Liver (tissue), 8 donors: ENCODE measurements at regions not wholly inside any gene's neighbourhood (a gene's known extent, or its start where the extent isn't known, plus 50 kb on each side); places are given as distances from the start of the nearest gene placed in this dataset.

ENCODE experiments used
- DNase-seq: peaks from one replicate; pipeline ENCODE4 v3.0.0-alpha.2; 2017; ENCODE audit warnings: low spot score
- H3K27ac ChIP-seq, 2 donors: one replicate each; pipeline ENCODE4 v1.7.0; 2013; ENCODE audit warnings: inconsistent platforms in 2 of 2, low read length in 2 of 2, control low read depth in 1 of 2, low read depth in 1 of 2, mild to moderate bottlenecking in 1 of 2
- H3K27me3 ChIP-seq, 4 donors: one replicate each; pipeline versions ENCODE4 v1.6.1 to v1.7.0; 2013; ENCODE audit warnings: low read length in 3 of 4, inconsistent platforms in 1 of 4, mild to moderate bottlenecking in 1 of 4, moderate library complexity in 1 of 4; ENCODE audit not compliant: control insufficient read depth in 4 of 4, insufficient read depth in 4 of 4
- H3K36me3 ChIP-seq, 4 donors: one replicate each; pipeline versions ENCODE4 v1.6.1 to v1.7.0; 2013; ENCODE audit warnings: low read length in 3 of 4, mild to moderate bottlenecking in 3 of 4, low read depth in 1 of 4, moderate library complexity in 1 of 4; ENCODE audit not compliant: control insufficient read depth in 4 of 4, insufficient read depth in 3 of 4
- H3K4me1 ChIP-seq, 4 donors: one replicate each; pipeline versions ENCODE4 v1.6.1 to v1.7.0; 2013; ENCODE audit warnings: low read length in 3 of 4, mild to moderate bottlenecking in 3 of 4, moderate library complexity in 1 of 4; ENCODE audit not compliant: control insufficient read depth in 4 of 4, insufficient read depth in 4 of 4
- H3K4me3 ChIP-seq, 3 donors: one replicate each; pipeline versions ENCODE4 v1.6.1 to v1.7.0; 2013; ENCODE audit warnings: low read length in 3 of 3, control low read depth in 1 of 3, low read depth in 1 of 3, mild to moderate bottlenecking in 1 of 3
- H3K9ac ChIP-seq, 2 donors: one replicate each; pipeline ENCODE4 v1.7.0; 2013; ENCODE audit warnings: low read length in 2 of 2, mild to moderate bottlenecking in 2 of 2, moderate library complexity in 2 of 2, control low read depth in 1 of 2, low read depth in 1 of 2
- H3K9me3 ChIP-seq, 4 donors: one replicate each; pipeline versions ENCODE4 v1.6.1 to v1.7.0; 2013; ENCODE audit warnings: low read length in 3 of 4; ENCODE audit not compliant: control insufficient read depth in 4 of 4
- EGR1 ChIP-seq, 2 donors: IDR thresholded peaks; 2 replicates each; pipeline ENCODE4 v1.6.1; 2016 to 2018; ENCODE audit warnings: antibody characterized with exemption in 2 of 2, low read depth in 2 of 2
- FOXA1 ChIP-seq: IDR thresholded peaks from 2 replicates; pipeline ENCODE4 v1.6.1; 2016; ENCODE audit warnings: antibody characterized with exemption
- FOXA2 ChIP-seq: IDR thresholded peaks from 2 replicates; pipeline ENCODE4 v1.6.1; 2016; ENCODE audit warnings: antibody characterized with exemption
- GABPA ChIP-seq, 2 donors: IDR thresholded peaks in 1 of 2; conservative IDR thresholded peaks in 1 of 2; 2 replicates each; pipeline ENCODE4 v1.6.1; 2016; ENCODE audit warnings: antibody characterized with exemption in 2 of 2, mild to moderate bottlenecking in 1 of 2, moderate library complexity in 1 of 2
- HNF4A ChIP-seq, 2 donors: conservative IDR thresholded peaks; 2 replicates each; pipeline ENCODE4 v1.6.1; 2016; ENCODE audit warnings: antibody characterized with exemption in 2 of 2, mild to moderate bottlenecking in 2 of 2
- HNF4G ChIP-seq: IDR thresholded peaks from 2 replicates; pipeline ENCODE4 v1.6.1; 2016; ENCODE audit warnings: antibody characterized with exemption
- JUND ChIP-seq, 2 donors: IDR thresholded peaks; 2 replicates each; pipeline ENCODE4 v1.6.1; 2016; ENCODE audit warnings: antibody characterized with exemption in 2 of 2
- NR2F2 ChIP-seq: IDR thresholded peaks from 2 replicates; pipeline ENCODE4 v1.6.1; 2016; ENCODE audit warnings: antibody characterized with exemption
- RAD21 ChIP-seq, 2 donors: IDR thresholded peaks; 2 replicates each; pipeline ENCODE4 v1.6.1; 2016; ENCODE audit warnings: antibody characterized with exemption in 2 of 2, mild to moderate bottlenecking in 2 of 2
- RXRA ChIP-seq, 2 donors: IDR thresholded peaks; 2 replicates each; pipeline ENCODE4 v1.6.1; 2017 to 2018; ENCODE audit warnings: antibody characterized with exemption in 2 of 2, mild to moderate bottlenecking in 1 of 2
- SP1 ChIP-seq: IDR thresholded peaks from 2 replicates; pipeline ENCODE4 v1.6.1; 2018; ENCODE audit warnings: antibody characterized with exemption, mild to moderate bottlenecking
- YY1 ChIP-seq: IDR thresholded peaks from 2 replicates; pipeline ENCODE4 v1.6.1; 2016; ENCODE audit warnings: antibody characterized with exemption, mild to moderate bottlenecking
- WGBS: extraction: QIAGEN DNeasy Blood & Tissue Kit; methylation state at CpG from one replicate; pipeline ENCODE4 v1.1.7; 2013; 5-methylcytosine and 5-hydroxymethylcytosine counted together
- TF ChIP-seq, protein P1 (sequence below): IDR thresholded peaks from 2 replicates; pipeline ENCODE4 v1.6.1; 2016; ENCODE audit warnings: antibody characterized with exemption
- TF ChIP-seq, protein P2 (sequence below): IDR thresholded peaks from 2 replicates; pipeline ENCODE4 v1.6.1; 2016; ENCODE audit warnings: antibody characterized with exemption
- TF ChIP-seq, protein P3 (sequence below): IDR thresholded peaks from 2 replicates; pipeline ENCODE4 v1.6.1; 2016; ENCODE audit warnings: antibody characterized with exemption
- TF ChIP-seq, protein P4 (sequence below): IDR thresholded peaks from 2 replicates; pipeline ENCODE4 v1.6.1; 2016; ENCODE audit warnings: antibody characterized with exemption, mild to moderate bottlenecking
- TF ChIP-seq, protein P5 (sequence below): fragments of 150-350 bp; IDR thresholded peaks from 2 replicates; pipeline ENCODE4 v1.5.1; 2017; ENCODE audit warnings: improper control_type of control experiment, low read depth, low read length; ENCODE audit not compliant: missing input control
- donor health status: healthy.
- donor health status: healthy.
- donor health status: healthy.
- donor health status: healthy.
- donor health status: healthy.

DNA sequence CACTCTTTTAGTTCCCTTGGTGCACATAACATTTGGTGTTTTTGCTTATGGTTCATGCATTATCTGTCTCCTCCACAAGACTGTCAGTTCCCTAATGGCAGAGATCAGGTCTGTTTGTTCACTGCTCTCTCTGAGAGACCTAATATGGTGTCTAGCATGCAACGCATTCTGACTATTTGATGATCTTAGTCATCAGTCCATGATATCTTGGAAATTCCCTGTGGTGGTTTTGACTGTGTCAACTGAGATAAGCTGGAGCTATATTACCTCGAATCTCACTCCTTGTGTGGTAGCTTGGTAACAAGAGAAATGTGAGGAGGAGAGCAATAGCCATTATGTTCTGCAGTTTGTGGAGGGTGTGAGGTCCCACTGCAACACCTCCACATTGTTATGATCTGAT lies 229.8 kb downstream of the FRK start:
- WGBS, result 73% methylated on average over 2 of the region's 2 CpGs
- TF ChIP-seq, protein P1, sequence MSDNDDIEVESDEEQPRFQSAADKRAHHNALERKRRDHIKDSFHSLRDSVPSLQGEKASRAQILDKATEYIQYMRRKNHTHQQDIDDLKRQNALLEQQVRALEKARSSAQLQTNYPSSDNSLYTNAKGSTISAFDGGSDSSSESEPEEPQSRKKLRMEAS, result no peak
- TF ChIP-seq, protein P2, sequence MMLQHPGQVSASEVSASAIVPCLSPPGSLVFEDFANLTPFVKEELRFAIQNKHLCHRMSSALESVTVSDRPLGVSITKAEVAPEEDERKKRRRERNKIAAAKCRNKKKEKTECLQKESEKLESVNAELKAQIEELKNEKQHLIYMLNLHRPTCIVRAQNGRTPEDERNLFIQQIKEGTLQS, result no peak
- no peak for TF ChIP-seq FOXA1
- TF ChIP-seq HNF4G, result no peak
- TF ChIP-seq GABPA (IDR thresholded peaks at IDR 0.05 in 1 of 2, conservative IDR thresholded peaks at IDR 0.05 in 1 of 2), result no peak
- no peak for TF ChIP-seq SP1
- TF ChIP-seq RAD21 (IDR thresholded peaks at IDR 0.05), result no peak
- no peak for TF ChIP-seq EGR1 (IDR thresholded peaks at IDR 0.05; ENCODE audit: low read depth in 2 of 2)
- H3K27me3 ChIP-seq, result no peaks in the 10 kb centered on the region
- no peak for DNase-seq
- H3K4me1 ChIP-seq, result no peaks in the 10 kb centered on the region
- H3K4me3 ChIP-seq, result no peak overlapping the region
- no peak overlapping the region for H3K9ac ChIP-seq
- no peak overlapping the region for H3K27ac ChIP-seq
- H3K9me3 ChIP-seq, result no peaks in the 10 kb centered on the region
- H3K36me3 ChIP-seq, result no peaks in the 10 kb centered on the region

DNA sequence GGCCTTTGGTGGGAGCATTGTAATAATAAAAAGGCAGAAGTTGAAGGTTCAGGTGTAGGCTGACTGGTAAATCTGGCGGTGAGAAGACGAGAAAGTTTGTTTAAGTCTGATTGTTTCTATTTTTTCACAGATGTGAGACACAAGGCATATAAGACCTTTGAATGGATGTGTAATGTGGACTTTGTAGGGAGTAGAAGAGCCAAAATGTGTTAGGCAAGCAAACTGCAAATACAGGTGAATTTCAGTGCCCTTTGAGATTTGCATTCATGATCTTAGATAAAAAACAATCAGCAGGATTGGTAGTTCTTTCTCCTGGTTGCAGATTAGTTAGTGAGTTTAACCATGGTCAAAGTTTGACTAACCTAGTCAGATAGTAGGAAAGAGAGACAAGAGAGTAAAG lies 238.9 kb downstream of the FRK start:
- no peak for DNase-seq
- H3K4me1 ChIP-seq, result peaks cover 0 to 6% (median 3%) of the 10 kb centered on the region in 4 donors
- peaks cover 0 to 3% (median 0%) of the 10 kb centered on the region in 4 donors for H3K9me3 ChIP-seq
- peak overlapping the region in 1 of 2 donors; percentile 28 for H3K9ac ChIP-seq
- no peak overlapping the region for H3K4me3 ChIP-seq
- H3K36me3 ChIP-seq, result no peaks in the 10 kb centered on the region
- H3K27me3 ChIP-seq, result no peaks in the 10 kb centered on the region
- TF ChIP-seq YY1 (peak; percentile 59), HNF4A (conservative IDR thresholded peaks at IDR 0.05) (peak; percentile 97 to 99), HNF4G (peak; percentile 90), RAD21 (IDR thresholded peaks at IDR 0.05) (peak; percentile 68 to 70), RXRA (IDR thresholded peaks at IDR 0.05) (peak; percentile 80 to 83), FOXA2 (peak; percentile 81), JUND (IDR thresholded peaks at IDR 0.05) (peak; percentile 78 to 83), FOXA1 (peak; percentile 72), SP1 (peak; percentile 92), GABPA (IDR thresholded peaks at IDR 0.05 in 1 of 2, conservative IDR thresholded peaks at IDR 0.05 in 1 of 2) (no peak), NR2F2 (no peak)
- TF ChIP-seq, protein P3, sequence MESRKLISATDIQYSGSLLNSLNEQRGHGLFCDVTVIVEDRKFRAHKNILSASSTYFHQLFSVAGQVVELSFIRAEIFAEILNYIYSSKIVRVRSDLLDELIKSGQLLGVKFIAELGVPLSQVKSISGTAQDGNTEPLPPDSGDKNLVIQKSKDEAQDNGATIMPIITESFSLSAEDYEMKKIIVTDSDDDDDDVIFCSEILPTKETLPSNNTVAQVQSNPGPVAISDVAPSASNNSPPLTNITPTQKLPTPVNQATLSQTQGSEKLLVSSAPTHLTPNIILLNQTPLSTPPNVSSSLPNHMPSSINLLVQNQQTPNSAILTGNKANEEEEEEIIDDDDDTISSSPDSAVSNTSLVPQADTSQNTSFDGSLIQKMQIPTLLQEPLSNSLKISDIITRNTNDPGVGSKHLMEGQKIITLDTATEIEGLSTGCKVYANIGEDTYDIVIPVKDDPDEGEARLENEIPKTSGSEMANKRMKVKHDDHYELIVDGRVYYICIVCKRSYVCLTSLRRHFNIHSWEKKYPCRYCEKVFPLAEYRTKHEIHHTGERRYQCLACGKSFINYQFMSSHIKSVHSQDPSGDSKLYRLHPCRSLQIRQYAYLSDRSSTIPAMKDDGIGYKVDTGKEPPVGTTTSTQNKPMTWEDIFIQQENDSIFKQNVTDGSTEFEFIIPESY, result peak; percentile 75
- TF ChIP-seq, protein P4, sequence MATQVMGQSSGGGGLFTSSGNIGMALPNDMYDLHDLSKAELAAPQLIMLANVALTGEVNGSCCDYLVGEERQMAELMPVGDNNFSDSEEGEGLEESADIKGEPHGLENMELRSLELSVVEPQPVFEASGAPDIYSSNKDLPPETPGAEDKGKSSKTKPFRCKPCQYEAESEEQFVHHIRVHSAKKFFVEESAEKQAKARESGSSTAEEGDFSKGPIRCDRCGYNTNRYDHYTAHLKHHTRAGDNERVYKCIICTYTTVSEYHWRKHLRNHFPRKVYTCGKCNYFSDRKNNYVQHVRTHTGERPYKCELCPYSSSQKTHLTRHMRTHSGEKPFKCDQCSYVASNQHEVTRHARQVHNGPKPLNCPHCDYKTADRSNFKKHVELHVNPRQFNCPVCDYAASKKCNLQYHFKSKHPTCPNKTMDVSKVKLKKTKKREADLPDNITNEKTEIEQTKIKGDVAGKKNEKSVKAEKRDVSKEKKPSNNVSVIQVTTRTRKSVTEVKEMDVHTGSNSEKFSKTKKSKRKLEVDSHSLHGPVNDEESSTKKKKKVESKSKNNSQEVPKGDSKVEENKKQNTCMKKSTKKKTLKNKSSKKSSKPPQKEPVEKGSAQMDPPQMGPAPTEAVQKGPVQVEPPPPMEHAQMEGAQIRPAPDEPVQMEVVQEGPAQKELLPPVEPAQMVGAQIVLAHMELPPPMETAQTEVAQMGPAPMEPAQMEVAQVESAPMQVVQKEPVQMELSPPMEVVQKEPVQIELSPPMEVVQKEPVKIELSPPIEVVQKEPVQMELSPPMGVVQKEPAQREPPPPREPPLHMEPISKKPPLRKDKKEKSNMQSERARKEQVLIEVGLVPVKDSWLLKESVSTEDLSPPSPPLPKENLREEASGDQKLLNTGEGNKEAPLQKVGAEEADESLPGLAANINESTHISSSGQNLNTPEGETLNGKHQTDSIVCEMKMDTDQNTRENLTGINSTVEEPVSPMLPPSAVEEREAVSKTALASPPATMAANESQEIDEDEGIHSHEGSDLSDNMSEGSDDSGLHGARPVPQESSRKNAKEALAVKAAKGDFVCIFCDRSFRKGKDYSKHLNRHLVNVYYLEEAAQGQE, result peak; percentile 73
- TF ChIP-seq, protein P2, result peak; percentile 70
- TF ChIP-seq, protein P5, sequence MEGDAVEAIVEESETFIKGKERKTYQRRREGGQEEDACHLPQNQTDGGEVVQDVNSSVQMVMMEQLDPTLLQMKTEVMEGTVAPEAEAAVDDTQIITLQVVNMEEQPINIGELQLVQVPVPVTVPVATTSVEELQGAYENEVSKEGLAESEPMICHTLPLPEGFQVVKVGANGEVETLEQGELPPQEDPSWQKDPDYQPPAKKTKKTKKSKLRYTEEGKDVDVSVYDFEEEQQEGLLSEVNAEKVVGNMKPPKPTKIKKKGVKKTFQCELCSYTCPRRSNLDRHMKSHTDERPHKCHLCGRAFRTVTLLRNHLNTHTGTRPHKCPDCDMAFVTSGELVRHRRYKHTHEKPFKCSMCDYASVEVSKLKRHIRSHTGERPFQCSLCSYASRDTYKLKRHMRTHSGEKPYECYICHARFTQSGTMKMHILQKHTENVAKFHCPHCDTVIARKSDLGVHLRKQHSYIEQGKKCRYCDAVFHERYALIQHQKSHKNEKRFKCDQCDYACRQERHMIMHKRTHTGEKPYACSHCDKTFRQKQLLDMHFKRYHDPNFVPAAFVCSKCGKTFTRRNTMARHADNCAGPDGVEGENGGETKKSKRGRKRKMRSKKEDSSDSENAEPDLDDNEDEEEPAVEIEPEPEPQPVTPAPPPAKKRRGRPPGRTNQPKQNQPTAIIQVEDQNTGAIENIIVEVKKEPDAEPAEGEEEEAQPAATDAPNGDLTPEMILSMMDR, result no peak
- TF ChIP-seq, protein P1, result peak; percentile 68
- H3K27ac ChIP-seq, result peak overlapping the region; percentile 0 to 30
- 51% methylated on average over 2 of the region's 2 CpGs for WGBS
